WERI-Rb-1 (cell line): ENCODE measurements at regions not wholly inside any gene's neighbourhood (a gene's known extent, or its start where the extent isn't known, plus 50 kb on each side); places are given as distances from the start of the nearest gene placed in this dataset.

Source experiments
- DNase-seq: peaks from one replicate; pipeline ENCODE4 v3.0.0-alpha.2; 2020
- H3K27ac ChIP-seq: fragments of 250-450 bp; sonication (Bioruptor Pico); 2 replicates; pipeline ENCODE4 v1.5.1; 2020; ENCODE audit warnings: mild to moderate bottlenecking, moderate library complexity
- H3K27me3 ChIP-seq: fragments of 250-450 bp; sonication (Bioruptor Pico); 2 replicates; pipeline ENCODE4 v1.5.1; 2021; ENCODE audit warnings: mild to moderate bottlenecking, low read depth, moderate library complexity; ENCODE audit not compliant: insufficient read depth, severe bottlenecking
- H3K36me3 ChIP-seq: fragments of 250-450 bp; sonication (Bioruptor Pico); 2 replicates; pipeline ENCODE4 v1.5.1; 2020; ENCODE audit warnings: mild to moderate bottlenecking, moderate library complexity
- H3K4me3 ChIP-seq: 2 replicates; pipeline ENCODE4 v1.5.1; 2011; ENCODE audit warnings: low read depth, mild to moderate bottlenecking, control low read depth, low read length
- H3K9me3 ChIP-seq: fragments of 250-450 bp; sonication (Bioruptor Pico); 2 replicates; pipeline ENCODE4 v1.5.1; 2021; ENCODE audit warnings: mild to moderate bottlenecking, moderate library complexity; ENCODE audit not compliant: severe bottlenecking
- TF ChIP-seq, protein P1 (sequence below): IDR thresholded peaks from 2 replicates; pipeline ENCODE4 v1.5.1; 2011; ENCODE audit warnings: low read depth, mild to moderate bottlenecking, control low read depth, inconsistent platforms, low read length

DNA sequence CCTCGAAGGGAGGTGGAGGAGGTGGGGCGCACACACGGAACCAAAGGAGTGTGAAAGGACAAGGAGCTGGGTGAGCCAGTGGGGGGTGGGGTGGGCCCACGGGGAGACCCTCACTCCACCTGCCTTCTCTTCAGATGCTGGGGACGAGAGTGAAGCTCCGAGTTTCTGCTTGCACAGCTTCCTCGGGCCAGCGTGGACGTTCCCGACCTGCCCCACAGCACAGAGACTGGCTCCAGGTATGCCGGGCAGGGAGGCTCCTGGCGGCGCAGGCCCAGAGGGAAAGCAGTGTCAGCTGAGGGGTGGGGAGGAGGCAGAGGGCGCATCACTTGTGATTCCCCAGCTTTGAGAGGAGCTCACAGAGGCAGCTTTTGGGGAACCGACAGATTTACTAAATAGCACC lies 98.5 kb upstream of the RPS6KA2 start:
- Histone ChIP-seq H3K27me3 (no peaks in the 10 kb centered on the region), H3K4me3 (no peak overlapping the region), H3K36me3 (no peaks in the 10 kb centered on the region), H3K9me3 (no peaks in the 10 kb centered on the region), H3K27ac (no peak overlapping the region)
- DNase-seq, result no peak
- TF ChIP-seq, protein P1, sequence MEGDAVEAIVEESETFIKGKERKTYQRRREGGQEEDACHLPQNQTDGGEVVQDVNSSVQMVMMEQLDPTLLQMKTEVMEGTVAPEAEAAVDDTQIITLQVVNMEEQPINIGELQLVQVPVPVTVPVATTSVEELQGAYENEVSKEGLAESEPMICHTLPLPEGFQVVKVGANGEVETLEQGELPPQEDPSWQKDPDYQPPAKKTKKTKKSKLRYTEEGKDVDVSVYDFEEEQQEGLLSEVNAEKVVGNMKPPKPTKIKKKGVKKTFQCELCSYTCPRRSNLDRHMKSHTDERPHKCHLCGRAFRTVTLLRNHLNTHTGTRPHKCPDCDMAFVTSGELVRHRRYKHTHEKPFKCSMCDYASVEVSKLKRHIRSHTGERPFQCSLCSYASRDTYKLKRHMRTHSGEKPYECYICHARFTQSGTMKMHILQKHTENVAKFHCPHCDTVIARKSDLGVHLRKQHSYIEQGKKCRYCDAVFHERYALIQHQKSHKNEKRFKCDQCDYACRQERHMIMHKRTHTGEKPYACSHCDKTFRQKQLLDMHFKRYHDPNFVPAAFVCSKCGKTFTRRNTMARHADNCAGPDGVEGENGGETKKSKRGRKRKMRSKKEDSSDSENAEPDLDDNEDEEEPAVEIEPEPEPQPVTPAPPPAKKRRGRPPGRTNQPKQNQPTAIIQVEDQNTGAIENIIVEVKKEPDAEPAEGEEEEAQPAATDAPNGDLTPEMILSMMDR, result no peak

DNA sequence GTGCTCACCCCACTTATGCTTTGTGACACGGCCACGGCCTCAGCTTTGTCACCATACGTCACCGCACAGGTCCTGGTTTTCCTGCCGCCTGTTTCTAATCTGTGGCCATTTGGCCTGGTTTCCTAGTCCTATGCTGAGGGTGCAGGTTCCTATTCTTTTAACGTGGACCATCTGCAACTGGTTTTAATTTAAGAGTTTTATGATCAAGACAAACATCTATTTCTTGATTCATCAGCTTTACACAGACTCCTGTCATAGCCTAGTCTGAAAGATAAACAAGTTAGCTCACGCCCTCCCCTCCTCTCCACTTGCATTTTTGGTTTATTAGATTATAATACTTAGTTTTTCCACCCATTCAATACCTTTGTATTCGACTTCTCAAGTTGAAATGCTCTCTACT lies 97.5 kb upstream of the RPS6KA2 start:
- no peak for DNase-seq
- Histone ChIP-seq H3K9me3 (no peaks in the 10 kb centered on the region), H3K4me3 (no peak overlapping the region), H3K27me3 (no peaks in the 10 kb centered on the region), H3K27ac (no peak overlapping the region), H3K36me3 (no peaks in the 10 kb centered on the region)
- TF ChIP-seq, protein P1, result no peak

DNA sequence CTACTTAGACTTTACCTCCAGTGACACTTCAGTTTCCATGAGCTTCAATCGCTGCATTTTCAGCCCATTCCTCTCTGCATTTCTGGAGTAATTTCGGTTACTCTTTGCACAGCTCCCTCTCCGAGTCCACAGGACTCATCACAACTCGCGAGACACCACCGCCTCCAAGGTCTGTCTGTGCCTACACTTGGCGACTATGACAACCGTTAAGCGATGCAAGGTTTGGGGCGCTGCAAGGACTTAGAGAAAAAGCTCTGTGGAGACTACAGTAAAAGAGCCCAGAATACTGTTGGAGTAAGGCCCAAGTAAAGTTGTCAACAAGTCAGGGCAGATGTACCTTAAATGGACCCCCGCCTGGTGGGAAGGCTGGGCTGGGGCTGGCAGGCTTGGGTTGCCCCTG lies 95.7 kb upstream of the RPS6KA2 start:
- H3K9me3 ChIP-seq, result no peaks in the 10 kb centered on the region
- no peak for DNase-seq
- H3K27me3 ChIP-seq, result no peaks in the 10 kb centered on the region
- no peak overlapping the region for H3K27ac ChIP-seq
- H3K4me3 ChIP-seq, result no peak overlapping the region
- TF ChIP-seq, protein P1, result no peak
- H3K36me3 ChIP-seq, result no peaks in the 10 kb centered on the region

DNA sequence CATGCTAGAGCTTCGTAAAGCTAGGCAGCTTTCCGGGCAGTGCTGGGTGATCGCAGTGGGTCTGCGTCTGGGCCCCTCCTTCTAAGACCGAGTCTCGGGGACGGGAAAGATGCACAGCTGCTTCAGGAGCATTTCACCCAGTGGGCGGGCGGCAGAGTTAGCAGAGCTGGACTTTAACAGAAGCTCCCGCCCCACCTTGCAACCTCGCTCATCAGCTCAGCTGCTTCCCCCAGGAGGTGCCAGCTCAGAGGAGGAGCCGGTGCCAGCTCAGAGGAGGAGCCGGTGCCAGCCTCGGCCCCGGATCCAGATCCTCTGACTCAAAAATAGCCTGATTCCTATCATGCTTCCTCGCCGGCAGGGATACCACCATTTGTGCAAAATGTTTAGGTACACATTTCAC lies 94.5 kb upstream of the RPS6KA2 start:
- H3K4me3 ChIP-seq, result no peak overlapping the region
- DNase-seq, result no peak
- H3K27me3 ChIP-seq, result no peaks in the 10 kb centered on the region
- no peaks in the 10 kb centered on the region for H3K9me3 ChIP-seq
- TF ChIP-seq, protein P1, result no peak
- H3K27ac ChIP-seq, result no peak overlapping the region
- no peaks in the 10 kb centered on the region for H3K36me3 ChIP-seq

DNA sequence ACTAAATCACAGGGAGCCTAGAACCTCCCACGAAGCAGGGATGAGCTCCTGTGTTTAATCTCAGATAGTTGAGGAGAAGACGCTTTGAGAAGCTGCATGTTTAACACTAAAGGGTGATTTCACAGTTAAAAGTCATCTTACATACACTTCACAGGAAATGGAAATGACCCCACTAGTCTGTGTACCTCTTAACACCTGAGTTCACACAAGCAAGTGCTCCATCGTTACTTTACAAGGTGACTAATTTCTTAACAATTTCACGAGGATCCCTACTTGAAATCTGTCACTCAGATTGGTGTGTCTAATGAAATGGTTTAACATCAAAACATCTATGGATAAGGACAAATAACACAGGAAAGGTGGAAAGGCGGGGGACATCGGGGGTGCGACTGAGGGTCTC lies 93.8 kb upstream of the RPS6KA2 start:
- H3K4me3 ChIP-seq, result no peak overlapping the region
- no peaks in the 10 kb centered on the region for H3K36me3 ChIP-seq
- TF ChIP-seq, protein P1, result no peak
- no peak for DNase-seq
- H3K27me3 ChIP-seq, result no peaks in the 10 kb centered on the region
- no peaks in the 10 kb centered on the region for H3K9me3 ChIP-seq
- H3K27ac ChIP-seq, result no peak overlapping the region

DNA sequence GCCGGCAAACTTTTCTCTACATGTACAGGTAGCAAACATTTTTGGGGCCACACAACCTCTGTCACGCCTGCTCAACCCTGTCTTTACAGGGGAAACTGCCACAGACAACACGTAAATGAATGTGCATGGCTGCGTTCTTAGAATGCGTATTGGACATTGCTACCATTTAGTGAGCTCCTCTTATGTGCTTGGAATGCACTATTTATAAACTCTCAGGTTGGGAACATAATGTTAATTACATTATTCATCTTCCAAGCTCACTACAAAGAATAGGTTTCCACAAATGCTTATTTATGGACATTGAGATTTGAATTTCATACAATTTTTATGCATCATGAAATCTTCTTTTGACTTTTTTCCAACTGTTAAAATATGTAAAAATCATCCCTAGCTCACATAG lies 92.0 kb upstream of the RPS6KA2 start:
- no peak overlapping the region for H3K27ac ChIP-seq
- no peaks in the 10 kb centered on the region for H3K27me3 ChIP-seq
- no peak overlapping the region for H3K4me3 ChIP-seq
- no peaks in the 10 kb centered on the region for H3K9me3 ChIP-seq
- H3K36me3 ChIP-seq, result no peaks in the 10 kb centered on the region
- TF ChIP-seq, protein P1, result no peak
- no peak for DNase-seq
